GM12892 (cell line): ENCODE measurements at regions not wholly inside any gene's neighbourhood (a gene's known extent, or its start where the extent isn't known, plus 50 kb on each side); places are given as distances from the start of the nearest gene placed in this dataset.

ENCODE experiments used
- POLR2A ChIP-seq: IDR thresholded peaks from 2 replicates; pipeline ENCODE4 v1.6.1; 2011; ENCODE audit warnings: low read depth, low read length, control low read depth
- POLR2AphosphoS5 ChIP-seq: IDR thresholded peaks from 2 replicates; pipeline ENCODE4 v1.6.1; 2011; ENCODE audit warnings: low read depth, low read length, control low read depth

DNA sequence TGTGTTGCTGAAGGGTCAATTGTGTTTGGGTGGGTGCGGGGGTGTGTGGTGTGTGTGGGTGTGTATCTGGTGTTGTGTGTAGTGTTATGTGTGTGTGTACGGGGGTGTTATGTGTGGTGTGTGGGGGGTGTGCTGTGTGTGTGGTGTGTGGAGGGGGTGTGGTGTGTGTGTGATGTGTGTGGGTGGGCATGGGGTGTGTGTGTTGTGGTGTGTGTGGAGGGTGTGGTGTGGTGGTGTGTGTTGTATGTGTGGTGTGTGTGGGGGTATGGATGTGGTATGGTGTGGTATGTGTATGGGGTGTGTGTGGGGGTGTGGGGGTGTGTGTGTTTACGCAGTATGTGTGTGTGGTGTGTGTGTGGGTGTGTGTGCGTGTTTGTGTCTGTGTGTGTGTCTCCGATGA lies 110.8 kb downstream of the ZNF22 start:
- no peak for TF ChIP-seq POLR2AphosphoS5
- no peak for TF ChIP-seq POLR2A
